Thoracic aorta (tissue), 2 donors: ENCODE measurements at regions not wholly inside any gene's neighbourhood (a gene's known extent, or its start where the extent isn't known, plus 50 kb on each side); places are given as distances from the start of the nearest gene placed in this dataset.

Experiments used
- ATAC-seq: fragments of 150-250 bp; one replicate; pipeline ENCODE4 v1.8.0; 2017; ENCODE audit warnings: low read depth; ENCODE audit not compliant: insufficient number of reproducible peaks, low FRiP score
- DNase-seq: peaks from one replicate; pipeline ENCODE4 v3.0.0-alpha.2; 2020; ENCODE audit warnings: low spot score
- H3K27ac ChIP-seq, 2 donors: fragments of 200-600 bp; sonication (generic); 1 replicate in 1 of 2; 2 replicates in 1 of 2; pipeline ENCODE4 v1.5.1; 2016; ENCODE audit warnings: mild to moderate bottlenecking in 2 of 2, moderate library complexity in 2 of 2
- H3K27me3 ChIP-seq: fragments of 200-600 bp; sonication (generic); replicated peaks from 2 replicates; pipeline ENCODE4 v1.6.0; 2016; ENCODE audit warnings: mild to moderate bottlenecking; ENCODE audit not compliant: insufficient read depth
- H3K36me3 ChIP-seq: fragments of 200-600 bp; sonication (generic); one replicate; pipeline ENCODE4 v1.5.1; 2016
- H3K4me1 ChIP-seq, 2 donors: fragments of 200-600 bp; sonication (generic); 1 replicate in 1 of 2; 2 replicates in 1 of 2; pipeline versions ENCODE4 v1.5.1 to v1.6.0; 2016; ENCODE audit warnings: low read depth in 2 of 2, mild to moderate bottlenecking in 1 of 2; ENCODE audit not compliant: control insufficient read depth in 1 of 2
- H3K4me3 ChIP-seq: fragments of 200-600 bp; sonication (generic); 2 replicates; pipeline ENCODE4 v1.5.1; 2016; ENCODE audit warnings: mild to moderate bottlenecking
- H3K9me3 ChIP-seq: fragments of 200-600 bp; sonication (generic); 2 replicates; pipeline ENCODE4 v1.5.1; 2016
- CTCF ChIP-seq: fragments of 200-600 bp; sonication (generic); IDR thresholded peaks from one replicate; pipeline ENCODE4 v1.5.1; 2019; ENCODE audit warnings: antibody characterized with exemption

- Histone ChIP-seq H3K9me3 (no peaks in the 10 kb centered on the region), H3K27ac (no peak overlapping the region), H3K36me3 (no peaks in the 10 kb centered on the region), H3K4me3 (no peak overlapping the region), H3K4me1 (no peaks in the 10 kb centered on the region), H3K27me3 (no peaks in the 10 kb centered on the region)
- TF ChIP-seq CTCF, result peak; percentile 63
- ATAC-seq (no peak), DNase-seq (no peak)
These were observed 185.6 kb upstream of the ARID2 start for GRCh38 chr12:45543887-45544286.

- no peak overlapping the region for H3K27ac ChIP-seq
- no peak for TF ChIP-seq CTCF
- ATAC-seq (no peak), DNase-seq (no peak)
- H3K4me3 ChIP-seq, result no peak overlapping the region
- no peaks in the 10 kb centered on the region for H3K36me3 ChIP-seq
- no peaks in the 10 kb centered on the region for H3K9me3 ChIP-seq
- no peaks in the 10 kb centered on the region for H3K27me3 ChIP-seq
- no peaks in the 10 kb centered on the region for H3K4me1 ChIP-seq
These were observed 183.0 kb upstream of the ARID2 start for GRCh38 chr12:45546545-45546944.

- no peak for ATAC-seq
- no peaks in the 10 kb centered on the region for H3K27me3 ChIP-seq
- H3K4me3 ChIP-seq, result no peak overlapping the region
- H3K9me3 ChIP-seq, result no peaks in the 10 kb centered on the region
- H3K4me1 ChIP-seq, result no peaks in the 10 kb centered on the region
- no peak for DNase-seq
- TF ChIP-seq CTCF, result no peak
- H3K36me3 ChIP-seq, result no peaks in the 10 kb centered on the region
- no peak overlapping the region for H3K27ac ChIP-seq
These were observed 182.4 kb upstream of the ARID2 start for GRCh38 chr12:45547132-45547531.

GRCh38 chr12:45547822-45548221, 181.7 kb upstream of the ARID2 start:
- DNase-seq (no peak), ATAC-seq (no peak)
- no peak overlapping the region for H3K27ac ChIP-seq
- TF ChIP-seq CTCF, result no peak
- no peaks in the 10 kb centered on the region for H3K9me3 ChIP-seq
- H3K27me3 ChIP-seq, result no peaks in the 10 kb centered on the region
- no peaks in the 10 kb centered on the region for H3K4me1 ChIP-seq
- no peak overlapping the region for H3K4me3 ChIP-seq
- H3K36me3 ChIP-seq, result no peaks in the 10 kb centered on the region

- no peaks in the 10 kb centered on the region for H3K4me1 ChIP-seq
- ATAC-seq (no peak), DNase-seq (no peak)
- TF ChIP-seq CTCF, result no peak
- no peak overlapping the region for H3K27ac ChIP-seq
- H3K9me3 ChIP-seq, result no peaks in the 10 kb centered on the region
- no peaks in the 10 kb centered on the region for H3K36me3 ChIP-seq
- no peak overlapping the region for H3K4me3 ChIP-seq
- no peaks in the 10 kb centered on the region for H3K27me3 ChIP-seq
These were observed 181.1 kb upstream of the ARID2 start for GRCh38 chr12:45548426-45548825.
